Left colon (tissue), 2 donors: ENCODE measurements at regions not wholly inside any gene's neighbourhood (a gene's known extent, or its start where the extent isn't known, plus 50 kb on each side); places are given as distances from the start of the nearest gene placed in this dataset.

Source experiments
- ATAC-seq: fragments of 200-7000 bp; cut with Tn5 transposase; one replicate; pipeline ENCODE4 v1.9.1; 2020; ENCODE audit warnings: mild to moderate bottlenecking, moderate library complexity
- DNase-seq, 2 donors: peaks; one replicate each; pipeline ENCODE4 v3.0.0-alpha.2; 2020
- intact Hi-C, 2 donors: fragments of 100-400 bp; cut with DNase I in 1 of 2; cut with micrococcal nuclease in 1 of 2; formaldehyde crosslinking; loops; one replicate each; pipeline versions ENCODE4 v1.11.2 to v1.14.0; 2022; cut with DNase I, micrococcal nuclease
- donor health status: DM: no; HTN: no; CAD: no.
- donor health status: DM: yes; HTN: yes; CAD: no.

DNA sequence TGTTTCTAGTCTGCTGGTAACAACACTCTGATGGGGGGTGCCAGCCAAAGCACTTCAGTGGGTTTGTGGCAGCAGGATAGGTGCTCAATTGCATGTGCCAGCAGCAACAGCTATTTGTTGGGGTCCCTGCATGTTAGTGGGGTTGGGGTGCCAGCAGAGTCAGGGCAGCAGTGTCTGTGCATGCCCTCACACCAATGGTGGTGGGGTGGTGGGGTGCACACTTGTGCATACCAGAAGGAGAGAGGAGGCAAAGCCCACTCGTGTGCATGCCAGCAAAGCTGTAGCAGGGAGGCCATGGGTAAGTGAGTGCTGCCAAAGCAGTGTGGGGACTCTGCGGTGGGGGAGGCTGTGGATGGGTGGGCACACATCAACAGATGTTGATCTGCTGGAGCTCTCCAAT lies 232.2 kb downstream of the GABRG2 start:
- DNase-seq, result no peak
- no peak for ATAC-seq
- intact Hi-C loops, result no loop called here

DNA sequence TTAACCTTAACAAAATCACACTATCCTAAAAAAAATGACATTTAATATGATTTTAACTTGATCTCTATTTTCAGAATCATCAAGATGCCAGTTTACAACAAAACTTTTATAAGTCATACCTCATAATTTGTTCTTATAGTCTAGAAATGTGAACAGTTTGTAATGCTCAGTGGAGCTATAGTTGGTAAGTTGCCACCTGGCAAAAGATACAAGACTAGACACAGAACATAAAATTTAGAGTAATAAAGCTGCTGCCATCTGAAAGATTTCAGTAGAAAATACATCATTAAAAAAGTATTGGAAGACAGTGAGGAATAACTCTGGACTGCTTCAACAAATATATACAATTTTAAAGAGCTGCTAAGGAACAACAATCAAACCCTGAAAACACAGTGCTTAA lies 233.8 kb downstream of the GABRG2 start:
- ATAC-seq (no peak), DNase-seq (no peak)
- intact Hi-C loops, result no loop called here

DNA sequence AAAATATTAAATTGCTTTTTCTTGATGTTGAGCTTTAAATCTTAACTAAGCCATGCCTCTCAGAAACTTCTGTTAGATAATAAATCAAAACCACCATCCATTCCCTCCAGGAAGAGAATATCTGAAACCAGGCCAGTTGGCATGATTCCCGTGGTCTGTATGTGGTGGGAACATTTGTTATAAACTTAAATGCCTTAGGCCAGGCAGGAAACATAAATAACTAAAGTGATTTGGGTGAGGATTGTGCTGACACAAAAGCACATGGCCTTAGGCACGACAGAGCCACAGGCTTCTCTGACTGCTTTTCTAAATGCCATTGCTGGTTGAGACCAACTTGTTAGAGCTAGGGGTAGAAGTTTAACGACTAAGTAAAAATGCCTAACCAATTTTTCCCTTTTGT lies 255.9 kb downstream of the GABRG2 start:
- ATAC-seq, result peak; percentile 64
- intact Hi-C loops, result no loop called here
- DNase-seq, result peak; percentile 36 to 51

DNA sequence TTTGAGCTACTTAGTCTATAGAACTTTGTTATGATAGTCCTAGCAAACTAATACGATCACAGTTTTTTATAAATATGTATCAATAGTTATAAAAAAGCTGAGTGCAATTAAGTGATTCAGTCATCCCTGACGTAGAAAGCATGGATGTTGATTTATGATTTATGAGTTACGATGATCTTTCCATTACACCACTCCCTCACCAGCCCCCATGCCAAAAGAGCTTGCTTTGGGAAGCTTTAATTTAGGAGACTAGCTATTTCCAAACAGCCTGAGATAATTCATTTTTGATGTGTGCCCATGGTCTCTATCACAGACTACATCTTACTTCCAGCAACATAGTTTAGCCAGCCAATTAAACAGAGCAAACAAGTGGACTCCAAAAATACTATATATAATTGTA lies 256.8 kb downstream of the GABRG2 start:
- no peak for DNase-seq
- ATAC-seq, result no peak
- intact Hi-C loops, result no loop called here

DNA sequence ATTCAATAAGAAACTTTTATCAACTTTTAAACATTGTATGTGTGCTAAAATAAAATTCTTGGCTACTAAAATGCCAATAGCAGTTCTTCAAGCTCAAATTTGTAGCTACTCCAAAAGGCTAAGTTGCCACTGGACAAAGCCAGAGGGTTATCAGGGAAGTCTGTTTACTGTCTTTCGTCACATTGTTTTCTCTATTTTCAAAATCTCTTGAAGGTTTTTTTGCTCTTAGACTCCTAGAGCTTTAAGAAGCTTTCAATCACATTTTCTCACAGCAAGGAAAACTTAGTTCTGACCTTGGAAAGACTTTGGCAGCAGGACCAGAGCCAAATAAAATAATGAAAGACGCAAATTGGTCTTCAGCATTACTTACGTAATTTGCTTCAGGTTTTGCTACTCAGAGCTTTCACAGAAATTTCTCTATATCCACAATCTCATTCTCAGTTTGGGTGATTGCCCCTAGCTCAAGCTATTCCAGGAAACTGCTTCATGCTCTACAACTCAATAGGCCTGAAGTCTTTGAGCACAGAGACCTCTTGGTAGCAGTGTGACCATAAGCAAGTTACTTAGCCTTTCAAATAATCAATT lies 257.7 kb downstream of the GABRG2 start:
- ATAC-seq (no peak), DNase-seq (no peak)
- intact Hi-C loops, result no loop called here

DNA sequence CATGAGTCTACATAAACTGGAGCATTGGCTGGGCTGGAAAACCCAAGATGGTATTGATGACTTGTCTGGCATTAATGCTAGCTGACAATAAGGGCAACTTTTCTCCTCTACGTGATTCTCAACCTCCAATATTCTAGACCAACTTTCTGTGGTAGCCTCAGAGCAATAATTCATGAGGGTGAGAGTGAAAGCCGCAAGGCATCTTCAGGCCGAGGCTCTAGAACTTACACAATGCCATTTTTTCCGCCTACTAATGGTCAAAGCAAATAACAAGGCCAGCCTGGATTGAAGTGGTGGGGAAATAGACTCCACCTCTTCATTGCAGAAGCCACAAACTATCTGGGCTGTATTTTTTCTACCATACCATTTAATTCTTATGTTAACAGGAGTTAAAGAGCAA lies 267.4 kb downstream of the GABRG2 start:
- DNase-seq (no peak), ATAC-seq (no peak)
- intact Hi-C loops, result no loop called here

DNA sequence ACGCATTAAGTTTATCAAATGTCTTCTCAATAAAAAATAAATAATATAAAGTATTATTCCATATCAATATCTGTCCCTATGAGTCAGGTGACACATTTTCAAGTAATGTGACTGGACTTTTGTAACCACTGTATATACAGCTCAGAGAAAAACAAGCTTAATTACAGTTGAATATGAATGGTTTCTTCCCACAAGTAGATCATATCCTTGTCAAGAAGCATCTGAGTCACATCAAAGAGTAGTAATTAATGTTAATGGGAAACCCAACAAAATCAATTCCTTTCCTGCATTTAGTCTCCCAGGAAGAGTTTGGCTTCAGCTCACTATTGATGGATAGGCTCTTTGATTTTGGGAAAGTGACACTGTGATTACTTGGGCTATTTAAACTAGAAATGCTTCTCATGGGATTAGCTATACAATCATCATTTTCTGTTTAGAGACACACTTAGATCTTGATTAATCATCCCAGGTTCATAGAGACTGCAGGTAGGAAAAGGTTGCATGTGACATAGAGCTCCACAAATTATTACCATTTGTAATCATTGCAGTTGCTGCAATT lies 292.9 kb downstream of the GABRG2 start:
- no peak for DNase-seq
- ATAC-seq, result no peak
- intact Hi-C loops, result no loop called here

DNA sequence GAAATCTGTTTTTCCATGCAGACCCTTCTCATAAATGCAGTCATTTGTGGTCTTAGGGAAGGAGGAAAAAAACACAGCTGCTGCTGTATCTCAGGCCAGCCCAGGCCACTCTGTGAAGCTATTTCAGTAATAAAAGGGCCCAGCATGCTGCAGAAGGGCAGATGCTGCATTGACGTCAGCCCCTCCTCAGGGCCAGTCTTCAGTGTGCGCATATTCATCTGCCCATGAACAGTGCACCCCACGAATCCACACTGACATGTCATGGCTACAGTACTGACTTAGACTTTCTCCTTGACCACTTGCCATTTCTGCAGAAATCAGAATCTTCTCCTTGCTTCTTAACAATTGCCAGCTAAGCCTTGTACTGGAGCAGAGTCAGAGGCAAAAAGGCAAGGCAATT lies 304.7 kb downstream of the GABRG2 start:
- no peak for DNase-seq
- intact Hi-C loops, result no loop called here

DNA sequence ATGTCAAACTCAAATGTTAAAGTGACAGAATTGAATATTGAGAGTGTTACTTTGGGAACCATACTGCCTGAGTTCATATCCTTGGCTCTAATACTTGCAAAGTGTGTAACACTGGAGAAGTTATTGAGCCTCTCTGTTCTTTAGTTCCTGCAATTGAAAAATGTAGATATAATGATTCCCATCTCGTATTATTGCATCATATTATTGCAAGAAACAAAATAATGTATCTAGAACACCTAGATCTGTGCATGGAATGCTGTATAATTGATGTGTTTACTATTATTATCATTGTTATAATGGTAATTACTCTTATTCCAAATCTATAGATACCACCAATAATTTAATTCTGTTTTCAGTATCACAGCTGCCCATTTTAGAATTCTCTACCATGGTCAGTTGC lies 310.3 kb downstream of the GABRG2 start:
- DNase-seq (no peak), ATAC-seq (no peak)
- intact Hi-C loops, result no loop called here

More for the DNA sequence above, 304.7 kb downstream of the GABRG2 start:
- ATAC-seq, result no peak

DNA sequence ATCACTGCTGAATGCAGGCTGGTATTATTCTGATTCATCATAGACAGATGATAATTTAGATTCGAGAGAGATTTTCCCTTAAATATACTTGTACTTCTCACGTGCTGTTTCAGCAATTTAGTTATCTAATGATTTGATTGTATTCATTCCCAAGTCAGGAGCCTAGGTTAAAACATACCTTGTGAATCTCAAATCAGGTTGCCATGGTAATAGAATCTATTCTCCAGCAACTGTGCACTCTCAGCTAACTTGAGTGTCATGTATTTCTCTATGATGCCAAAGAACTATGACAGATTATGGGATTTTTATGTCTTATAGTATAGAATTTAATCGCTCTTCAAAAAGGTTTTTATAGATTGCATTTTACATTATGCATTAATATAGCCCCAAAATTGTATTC lies 315.3 kb downstream of the GABRG2 start:
- ATAC-seq (no peak), DNase-seq (no peak)
- intact Hi-C loops, result no loop called here

DNA sequence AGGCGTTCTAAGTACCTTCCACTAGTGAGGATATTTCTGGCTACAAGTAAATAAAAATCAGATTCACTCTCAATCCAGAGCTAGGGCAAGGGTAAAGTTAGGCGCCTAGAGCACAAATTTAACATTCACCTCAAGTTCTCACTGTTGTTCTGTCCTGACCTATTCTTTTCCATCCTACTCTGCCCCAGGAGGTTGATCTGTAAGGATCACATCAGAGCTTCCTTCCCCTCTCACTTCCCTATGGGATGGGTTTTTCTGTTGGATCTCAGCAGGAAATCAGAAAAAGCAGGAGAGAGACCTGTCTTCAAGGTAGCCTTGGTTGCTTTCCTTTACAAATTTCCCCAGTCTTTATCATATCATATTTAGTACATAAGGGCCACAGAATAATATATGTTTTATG lies 316.7 kb downstream of the GABRG2 start:
- ATAC-seq (no peak), DNase-seq (no peak)
- intact Hi-C loops, result no loop called here

DNA sequence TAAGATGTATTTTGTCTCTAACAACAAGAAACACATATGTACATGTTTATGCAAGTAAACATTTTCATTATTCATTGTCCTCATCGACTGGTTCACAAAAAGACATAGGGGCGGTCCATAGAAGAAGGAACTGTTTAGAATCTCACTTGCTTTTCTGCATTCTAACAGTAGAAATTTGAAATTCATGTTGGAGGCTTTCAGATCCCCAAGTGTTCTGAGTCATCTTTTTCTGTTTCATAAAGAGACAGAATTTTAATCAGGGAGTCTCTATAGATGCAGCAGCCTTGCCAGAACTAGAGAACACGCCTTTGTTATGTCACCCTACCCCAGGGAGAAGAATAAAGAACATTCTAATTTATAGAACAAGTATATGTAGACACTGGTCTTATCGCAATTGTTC lies 324.3 kb downstream of the GABRG2 start:
- intact Hi-C loops, result no loop called here
- no peak for DNase-seq
- ATAC-seq, result no peak

DNA sequence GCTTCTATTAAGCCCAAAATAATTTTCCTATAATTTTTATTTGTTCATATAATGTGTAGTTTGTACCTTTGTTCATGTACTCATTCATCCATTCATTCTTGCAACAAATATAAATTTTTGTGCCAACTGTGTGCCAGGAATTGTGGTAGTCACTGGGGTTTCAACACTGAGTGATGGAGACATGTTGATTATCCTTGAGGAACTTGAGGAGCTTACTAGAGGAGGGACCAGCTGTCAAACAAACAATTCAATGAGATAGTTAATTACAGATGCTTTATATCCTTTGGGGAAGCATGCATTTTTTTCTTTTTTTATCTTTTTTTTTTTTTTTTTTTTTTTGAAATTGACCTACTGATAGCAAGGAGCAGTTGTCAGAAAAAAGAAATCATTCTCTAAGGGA lies 324.8 kb downstream of the GABRG2 start:
- intact Hi-C loops, result no loop called here
- ATAC-seq (no peak), DNase-seq (no peak)

DNA sequence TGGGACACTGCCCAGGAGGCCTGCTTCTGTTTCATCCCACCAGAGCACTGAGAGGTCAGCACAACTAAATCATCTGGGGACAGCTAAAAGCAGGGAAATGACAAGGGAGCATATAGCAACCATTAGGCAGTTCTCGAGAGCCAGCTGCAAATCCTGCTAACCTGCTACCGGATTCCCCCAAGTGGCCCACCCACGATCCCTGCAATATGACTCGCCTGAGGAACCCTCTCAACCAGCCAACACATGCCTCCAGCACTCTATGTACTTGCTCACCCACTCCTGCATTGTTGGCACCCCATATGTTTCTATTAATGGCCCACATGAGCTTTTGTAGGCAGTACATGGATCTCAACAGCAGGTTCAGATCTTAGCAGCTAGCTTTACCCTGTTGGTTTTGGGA lies 326.0 kb downstream of the GABRG2 start:
- intact Hi-C loops, result no loop called here
- no peak for ATAC-seq
- DNase-seq, result no peak

DNA sequence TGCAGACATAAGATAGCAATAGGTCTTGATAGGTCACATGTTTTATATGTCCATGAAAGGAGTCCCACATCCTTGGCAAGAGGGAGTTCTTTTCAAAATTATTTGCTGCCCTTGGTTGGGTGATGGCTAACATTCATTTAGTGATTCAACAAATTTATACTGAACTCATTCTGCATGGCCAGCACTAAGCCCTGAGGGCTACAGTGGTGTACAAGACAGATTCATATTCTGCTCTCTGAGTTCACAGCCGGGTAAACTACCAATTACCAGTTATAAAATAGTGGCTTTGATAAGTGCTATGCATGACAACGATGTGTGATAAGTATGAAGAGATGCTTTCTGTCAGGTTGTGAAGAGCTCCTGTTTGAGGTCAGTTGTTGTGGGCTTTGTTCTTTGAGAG lies 340.0 kb downstream of the GABRG2 start:
- DNase-seq (no peak), ATAC-seq (no peak)
- intact Hi-C loops, result no loop called here

DNA sequence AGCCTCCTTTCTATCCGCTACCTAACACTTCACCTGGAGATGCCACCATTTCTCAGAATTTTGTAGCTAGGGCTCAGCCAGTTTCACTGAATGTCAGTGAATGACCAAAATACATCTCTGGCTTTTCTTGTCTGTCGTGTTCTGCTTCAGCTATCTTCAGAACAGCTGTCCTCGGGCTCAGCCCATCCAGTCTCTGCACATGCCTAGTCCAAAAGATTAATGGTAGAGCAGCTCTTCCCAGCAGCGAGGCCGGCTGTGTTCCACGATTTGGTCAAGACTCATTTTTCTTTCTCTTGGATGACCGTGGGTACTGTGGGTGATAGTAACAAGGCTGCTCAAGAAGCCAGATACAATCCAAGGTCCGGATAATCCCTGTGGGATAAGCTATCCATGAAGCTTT lies 342.8 kb downstream of the GABRG2 start:
- DNase-seq, result no peak
- intact Hi-C loops, result no loop called here
- no peak for ATAC-seq

DNA sequence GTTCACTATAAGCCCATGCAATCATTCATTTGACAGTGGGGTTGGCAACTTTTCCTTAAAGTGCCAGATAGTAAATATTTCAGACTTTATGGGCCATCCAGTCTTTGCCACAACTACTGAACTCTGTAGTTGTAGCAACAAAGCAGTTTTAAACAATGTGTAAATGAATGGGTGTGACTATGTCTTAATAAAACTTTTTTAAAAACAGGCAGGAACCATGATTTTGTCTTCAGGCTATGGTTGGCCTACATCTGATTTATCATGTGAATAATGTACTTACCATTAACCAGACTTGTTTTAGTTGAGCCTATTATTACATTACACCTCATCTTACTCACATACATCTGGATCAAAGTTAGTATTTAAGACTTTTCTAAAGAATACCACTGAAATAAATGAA lies 361.6 kb downstream of the GABRG2 start:
- ATAC-seq, result no peak

DNA sequence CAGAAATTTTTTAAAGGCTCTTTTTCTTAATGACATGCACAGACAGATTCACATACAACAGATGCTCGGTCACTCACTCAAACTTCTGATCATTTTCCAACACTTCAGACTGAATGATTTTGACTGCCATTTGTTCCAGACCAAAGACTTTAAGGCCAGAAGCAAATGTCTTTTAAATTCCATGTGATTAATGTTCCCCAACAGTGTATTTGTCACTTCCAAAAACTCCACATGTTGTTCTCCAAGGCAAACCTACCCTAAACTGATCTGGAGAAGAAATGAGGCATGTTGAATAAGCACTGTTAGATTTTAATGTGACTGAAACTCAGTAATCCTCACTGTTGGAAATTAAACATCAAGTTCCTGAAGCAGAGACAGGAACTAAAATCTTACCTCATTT lies 366.7 kb downstream of the GABRG2 start:
- DNase-seq (no peak), ATAC-seq (no peak)
- intact Hi-C loops, result no loop called here

More for the DNA sequence above, 361.6 kb downstream of the GABRG2 start:
- no peak for DNase-seq
- intact Hi-C loops, result no loop called here

DNA sequence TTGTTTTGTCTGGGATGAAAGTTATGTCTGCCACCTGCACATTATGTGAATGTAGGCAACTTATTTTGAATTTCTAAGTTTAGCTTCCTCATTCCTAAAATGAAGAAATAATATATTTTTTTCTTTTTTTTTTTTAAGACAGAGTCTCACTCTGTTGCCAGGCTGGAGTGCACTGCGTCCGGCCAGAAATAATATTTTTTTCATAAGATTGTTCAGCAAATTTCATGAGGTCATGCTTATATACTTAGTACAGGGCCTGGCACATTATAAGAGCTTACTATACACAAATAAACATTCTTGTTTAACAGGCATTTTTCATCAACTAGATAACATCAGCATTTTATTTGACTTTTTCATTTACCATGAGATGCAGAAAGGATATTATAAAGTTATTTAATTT lies 368.5 kb downstream of the GABRG2 start:
- DNase-seq, result no peak
- intact Hi-C loops, result no loop called here
- no peak for ATAC-seq

DNA sequence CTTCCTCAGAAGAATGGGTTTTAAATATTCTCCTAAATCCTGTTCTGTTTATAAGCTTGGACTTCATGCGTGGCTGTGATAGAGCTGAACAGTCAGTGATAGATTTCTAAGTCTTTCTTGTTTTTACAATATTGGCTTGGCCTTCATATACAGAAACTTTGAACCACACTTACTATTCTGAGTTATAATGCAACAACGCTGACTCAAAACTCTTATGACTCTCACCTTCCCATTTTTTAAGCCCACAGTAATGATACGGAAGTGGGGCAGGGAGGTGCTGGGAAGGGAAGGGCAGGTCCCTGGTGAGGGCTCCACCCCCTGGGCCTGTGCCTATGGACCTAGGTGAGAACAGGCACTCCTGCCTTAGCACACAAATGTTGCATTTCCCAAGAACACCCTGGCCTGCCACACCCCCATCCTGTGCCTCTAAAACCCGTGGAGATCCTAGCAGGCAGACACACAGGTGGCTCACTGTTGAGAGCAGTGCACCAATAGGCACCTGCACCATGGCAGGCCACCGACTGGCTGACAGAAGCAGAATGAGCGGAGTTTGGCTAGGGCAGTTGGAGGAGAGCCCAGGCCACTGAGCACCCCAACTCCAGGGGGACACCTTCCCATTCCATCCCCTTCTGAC lies 376.7 kb downstream of the GABRG2 start:
- intact Hi-C loops, result no loop called here
- ATAC-seq, result no peak
- no peak for DNase-seq

DNA sequence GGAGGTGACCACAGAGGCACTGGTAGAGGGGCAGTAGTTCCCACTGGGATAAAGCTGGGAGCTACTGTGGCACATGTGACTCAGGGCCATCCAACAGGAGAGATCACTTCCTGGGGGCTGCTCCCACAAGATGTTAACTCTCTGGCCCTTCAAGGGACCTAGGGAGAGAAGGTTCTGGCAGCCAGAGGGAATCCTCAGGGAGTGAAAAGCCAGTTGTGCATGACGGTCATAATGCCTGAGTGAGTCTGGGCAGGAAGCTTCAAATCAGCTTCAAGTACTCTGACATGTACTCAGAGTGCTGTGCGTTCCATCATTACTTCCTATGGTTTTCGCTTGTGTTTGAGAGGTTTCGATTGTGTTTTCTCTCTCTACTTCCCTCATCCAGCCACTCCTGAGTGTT lies 388.5 kb downstream of the GABRG2 start:
- intact Hi-C loops, result no loop called here
- ATAC-seq, result no peak
- DNase-seq, result no peak
